ENCODE measurements at regions not wholly inside any gene's neighbourhood (a gene's known extent, or its start where the extent isn't known, plus 50 kb on each side); places are given as distances from the start of the nearest gene placed in this dataset.
"Not testable (repeated sequence)": the region's sequence is repeated elsewhere in the genome, so short reads cannot be mapped to it uniquely, and the experiment has no call there.

GRCh38 chr3:145326666-145327065, 834.3 kb downstream of the PLOD2 start:
- Histone ChIP-seq H3K9me3 (ENCODE audit: insufficient read depth, low read length) (no peaks in the 10 kb centered on the region), H3K4me1 (ENCODE audit: insufficient read depth, insufficient read length) (no peaks in the 10 kb centered on the region), H3K36me3 (ENCODE audit: insufficient read depth, insufficient read length, low read length) (no peaks in the 10 kb centered on the region), H3K9ac (ENCODE audit: insufficient read length, low read depth) (no peak overlapping the region), H3K27me3 (ENCODE audit: insufficient read depth, insufficient read length) (no peaks in the 10 kb centered on the region), H3K4me3 (ENCODE audit: insufficient read length, low read depth) (no peak overlapping the region)
- TF ChIP-seq ZNF274 (IDR thresholded peaks at IDR 0.05; ENCODE audit: low read depth, low read length) (no peak), SUZ12 (IDR thresholded peaks at IDR 0.05; ENCODE audit: extremely low read depth, insufficient read depth, insufficient read length) (no peak), YY1 (IDR thresholded peaks at IDR 0.05; ENCODE audit: insufficient read depth, insufficient read length) (no peak)
- no peak for DNase-seq (ENCODE audit: low read depth, low spot score)

GRCh38 chr3:145333427-145333826, 827.6 kb downstream of the PLOD2 start:
- H3K4me3 ChIP-seq (ENCODE audit: insufficient read length, low read depth); H3K27me3 ChIP-seq (ENCODE audit: insufficient read depth, insufficient read length); H3K9me3 ChIP-seq (ENCODE audit: insufficient read depth, low read length); H3K9ac ChIP-seq (ENCODE audit: insufficient read length, low read depth); DNase-seq (ENCODE audit: low read depth, low spot score); H3K4me1 ChIP-seq (ENCODE audit: insufficient read depth, insufficient read length); H3K36me3 ChIP-seq (ENCODE audit: insufficient read depth, insufficient read length, low read length): not testable (repeated sequence)

GRCh38 chr3:145333931-145334330, 827.1 kb downstream of the PLOD2 start:
- Histone ChIP-seq H3K27me3 (ENCODE audit: insufficient read depth, insufficient read length) (no peaks in the 10 kb centered on the region), H3K9me3 (ENCODE audit: insufficient read depth, low read length) (no peaks in the 10 kb centered on the region), H3K4me1 (ENCODE audit: insufficient read depth, insufficient read length) (no peaks in the 10 kb centered on the region), H3K36me3 (ENCODE audit: insufficient read depth, insufficient read length, low read length) (no peaks in the 10 kb centered on the region), H3K4me3 (ENCODE audit: insufficient read length, low read depth) (no peak overlapping the region), H3K9ac (ENCODE audit: insufficient read length, low read depth) (no peak overlapping the region)
- no peak for TF ChIP-seq SUZ12 (IDR thresholded peaks at IDR 0.05; ENCODE audit: extremely low read depth, insufficient read depth, insufficient read length)
- no peak for TF ChIP-seq YY1 (IDR thresholded peaks at IDR 0.05; ENCODE audit: insufficient read depth, insufficient read length)
- no peak for TF ChIP-seq ZNF274 (IDR thresholded peaks at IDR 0.05; ENCODE audit: low read depth, low read length)
- no peak for DNase-seq (ENCODE audit: low read depth, low spot score)

- Histone ChIP-seq H3K9ac (ENCODE audit: insufficient read length, low read depth) (no peak overlapping the region), H3K4me3 (ENCODE audit: insufficient read length, low read depth) (no peak overlapping the region), H3K36me3 (ENCODE audit: insufficient read depth, insufficient read length, low read length) (no peaks in the 10 kb centered on the region), H3K9me3 (ENCODE audit: insufficient read depth, low read length) (peaks cover 46% of the 10 kb centered on the region), H3K27me3 (ENCODE audit: insufficient read depth, insufficient read length) (no peaks in the 10 kb centered on the region), H3K4me1 (ENCODE audit: insufficient read depth, insufficient read length) (no peaks in the 10 kb centered on the region)
- peak; percentile 25 for DNase-seq (ENCODE audit: low read depth, low spot score)
- no peak for TF ChIP-seq ZNF274 (IDR thresholded peaks at IDR 0.05; ENCODE audit: low read depth, low read length)
Measured at GRCh38 chr3:145355206-145355605, 805.8 kb downstream of the PLOD2 start.

- no peak overlapping the region for H3K4me3 ChIP-seq (ENCODE audit: insufficient read length, low read depth)
- H3K36me3 ChIP-seq (ENCODE audit: insufficient read depth, insufficient read length, low read length), result no peaks in the 10 kb centered on the region
- DNase-seq (ENCODE audit: low read depth, low spot score), result no peak
- H3K27me3 ChIP-seq (ENCODE audit: insufficient read depth, insufficient read length), result no peaks in the 10 kb centered on the region
- H3K4me1 ChIP-seq (ENCODE audit: insufficient read depth, insufficient read length), result no peaks in the 10 kb centered on the region
- peaks cover 46% of the 10 kb centered on the region for H3K9me3 ChIP-seq (ENCODE audit: insufficient read depth, low read length)
- no peak for TF ChIP-seq ZNF274 (IDR thresholded peaks at IDR 0.05; ENCODE audit: low read depth, low read length)
- no peak for TF ChIP-seq YY1 (IDR thresholded peaks at IDR 0.05; ENCODE audit: insufficient read depth, insufficient read length)
- no peak for TF ChIP-seq SUZ12 (IDR thresholded peaks at IDR 0.05; ENCODE audit: extremely low read depth, insufficient read depth, insufficient read length)
- H3K9ac ChIP-seq (ENCODE audit: insufficient read length, low read depth), result no peak overlapping the region
Measured at GRCh38 chr3:145357453-145357852, 803.5 kb downstream of the PLOD2 start.

DNA sequence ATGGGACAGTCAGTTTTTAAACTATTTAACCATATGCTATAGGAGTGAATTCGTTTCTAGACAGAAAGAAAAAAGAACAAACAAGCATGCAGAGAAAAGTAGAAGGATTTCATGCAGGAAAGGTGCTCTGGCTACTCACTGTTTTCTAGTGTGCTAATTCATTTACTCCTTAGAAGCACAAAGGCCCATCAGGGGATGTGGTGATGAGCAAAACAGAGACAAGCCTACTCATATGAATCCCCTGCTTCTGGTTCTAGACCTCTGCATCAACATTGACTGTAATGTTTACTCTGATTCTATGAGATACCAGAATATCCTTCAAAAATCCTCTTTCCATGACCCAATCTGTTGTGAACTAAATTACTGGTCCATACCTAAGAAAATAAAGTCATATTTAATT, 801.9 kb downstream of the PLOD2 start:
- Histone ChIP-seq H3K4me1 (ENCODE audit: insufficient read depth, insufficient read length) (no peaks in the 10 kb centered on the region), H3K4me3 (ENCODE audit: insufficient read length, low read depth) (no peak overlapping the region), H3K27me3 (ENCODE audit: insufficient read depth, insufficient read length) (no peaks in the 10 kb centered on the region), H3K36me3 (ENCODE audit: insufficient read depth, insufficient read length, low read length) (no peaks in the 10 kb centered on the region), H3K9me3 (ENCODE audit: insufficient read depth, low read length) (peaks cover 39% of the 10 kb centered on the region), H3K9ac (ENCODE audit: insufficient read length, low read depth) (no peak overlapping the region)
- TF ChIP-seq YY1 (IDR thresholded peaks at IDR 0.05; ENCODE audit: insufficient read depth, insufficient read length), result no peak
- no peak for TF ChIP-seq ZNF274 (IDR thresholded peaks at IDR 0.05; ENCODE audit: low read depth, low read length)
- TF ChIP-seq SUZ12 (IDR thresholded peaks at IDR 0.05; ENCODE audit: extremely low read depth, insufficient read depth, insufficient read length), result no peak
- no peak for DNase-seq (ENCODE audit: low read depth, low spot score)

DNA sequence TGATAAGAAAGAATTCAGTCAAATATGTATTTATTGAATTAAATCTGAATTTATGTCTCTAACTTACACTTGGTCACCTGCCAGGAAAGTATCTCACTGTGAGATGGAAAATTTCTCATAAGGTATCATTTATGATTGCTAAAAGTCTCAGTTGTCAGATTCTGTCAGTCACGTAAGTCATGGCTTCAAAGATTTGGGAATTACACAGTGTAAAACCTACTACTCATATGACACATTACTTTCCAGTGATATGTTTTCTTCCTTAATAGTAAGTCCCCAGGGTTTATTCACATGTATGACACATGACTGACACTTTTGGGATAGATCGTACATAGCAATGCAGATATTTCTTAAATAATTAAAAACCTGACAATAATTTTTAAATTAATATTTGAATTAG, 792.2 kb downstream of the PLOD2 start:
- no peak overlapping the region for H3K9ac ChIP-seq (ENCODE audit: insufficient read length, low read depth)
- DNase-seq (ENCODE audit: low read depth, low spot score), result no peak
- no peak for TF ChIP-seq YY1 (IDR thresholded peaks at IDR 0.05; ENCODE audit: insufficient read depth, insufficient read length)
- no peak for TF ChIP-seq ZNF274 (IDR thresholded peaks at IDR 0.05; ENCODE audit: low read depth, low read length)
- H3K9me3 ChIP-seq (ENCODE audit: insufficient read depth, low read length), result no peaks in the 10 kb centered on the region
- H3K4me3 ChIP-seq (ENCODE audit: insufficient read length, low read depth), result no peak overlapping the region
- H3K27me3 ChIP-seq (ENCODE audit: insufficient read depth, insufficient read length), result no peaks in the 10 kb centered on the region
- no peaks in the 10 kb centered on the region for H3K4me1 ChIP-seq (ENCODE audit: insufficient read depth, insufficient read length)
- H3K36me3 ChIP-seq (ENCODE audit: insufficient read depth, insufficient read length, low read length), result no peaks in the 10 kb centered on the region

DNA sequence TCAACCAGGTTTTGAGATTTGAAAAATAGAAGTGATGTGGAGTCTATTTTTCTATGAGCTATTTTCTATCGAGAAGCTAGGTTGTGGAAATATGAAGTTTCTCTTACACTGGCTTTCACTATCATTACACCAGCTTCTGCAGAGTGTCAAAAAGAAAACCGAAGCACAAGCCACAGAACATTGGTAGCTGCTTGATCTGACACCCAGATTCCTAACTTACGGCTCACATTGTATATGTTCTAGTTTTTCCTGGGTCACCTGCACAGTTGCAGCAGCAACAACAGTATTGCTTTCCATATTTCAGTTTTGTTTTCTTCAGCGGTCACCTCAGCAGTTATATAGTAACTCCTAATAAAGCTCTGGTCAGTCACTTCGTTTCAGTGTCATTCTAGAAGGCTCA, 790.1 kb downstream of the PLOD2 start:
- Histone ChIP-seq H3K27me3 (ENCODE audit: insufficient read depth, insufficient read length) (no peaks in the 10 kb centered on the region), H3K4me3 (ENCODE audit: insufficient read length, low read depth) (no peak overlapping the region), H3K36me3 (ENCODE audit: insufficient read depth, insufficient read length, low read length) (no peaks in the 10 kb centered on the region), H3K4me1 (ENCODE audit: insufficient read depth, insufficient read length) (no peaks in the 10 kb centered on the region), H3K9ac (ENCODE audit: insufficient read length, low read depth) (no peak overlapping the region), H3K9me3 (ENCODE audit: insufficient read depth, low read length) (no peaks in the 10 kb centered on the region)
- TF ChIP-seq SUZ12 (IDR thresholded peaks at IDR 0.05; ENCODE audit: extremely low read depth, insufficient read depth, insufficient read length), result no peak
- no peak for TF ChIP-seq ZNF274 (IDR thresholded peaks at IDR 0.05; ENCODE audit: low read depth, low read length)
- TF ChIP-seq YY1 (IDR thresholded peaks at IDR 0.05; ENCODE audit: insufficient read depth, insufficient read length), result no peak
- DNase-seq (ENCODE audit: low read depth, low spot score), result no peak

Data from NT2/D1 (cell line).